ENCODE measurements at regions not wholly inside any gene's neighbourhood (a gene's known extent, or its start where the extent isn't known, plus 50 kb on each side); places are given as distances from the start of the nearest gene placed in this dataset.

- DNase-seq (ENCODE audit: low read depth) = peak; percentile 50
Observed at GRCh38 chr10:29857843-29858701, 201.3 kb downstream of the JCAD start.

GRCh38 chr10:29856295-29856694, 203.1 kb downstream of the JCAD start:
- no peak for DNase-seq (ENCODE audit: low read depth)

- no peak for DNase-seq (ENCODE audit: low read depth)
Observed at GRCh38 chr10:29853913-29854312, 205.5 kb downstream of the JCAD start.

GRCh38 chr10:29851241-29851640, 208.1 kb downstream of the JCAD start:
- no peak for DNase-seq (ENCODE audit: low read depth)

- no peak for DNase-seq (ENCODE audit: low read depth)
Observed at GRCh38 chr10:29850371-29850770, 209.0 kb downstream of the JCAD start.

GRCh38 chr10:29849886-29850285, 209.5 kb downstream of the JCAD start:
- DNase-seq (ENCODE audit: low read depth) = no peak

GRCh38 chr10:29849126-29849833, 210.1 kb downstream of the JCAD start:
- DNase-seq (ENCODE audit: low read depth) = peak; percentile 50

- DNase-seq (ENCODE audit: low read depth) = no peak
Observed at GRCh38 chr10:29846881-29847280, 212.1 kb upstream of the SVIL start.

GRCh38 chr10:29845166-29845565, 210.4 kb upstream of the SVIL start:
- no peak for DNase-seq (ENCODE audit: low read depth)

- no peak for DNase-seq (ENCODE audit: low read depth)
Observed at GRCh38 chr10:29843143-29843542, 208.4 kb upstream of the SVIL start.

GRCh38 chr10:29841724-29842649, 207.2 kb upstream of the SVIL start:
- DNase-seq (ENCODE audit: low read depth) = no peak

- no peak for DNase-seq (ENCODE audit: low read depth)
Observed at GRCh38 chr10:29840516-29841276, 205.9 kb upstream of the SVIL start.

- no peak for DNase-seq (ENCODE audit: low read depth)
Observed at GRCh38 chr10:29839826-29840515, 205.2 kb upstream of the SVIL start.

- no peak for DNase-seq (ENCODE audit: low read depth)
Observed at GRCh38 chr10:29838539-29838938, 203.8 kb upstream of the SVIL start.

GRCh38 chr10:29837586-29837985, 202.8 kb upstream of the SVIL start:
- DNase-seq (ENCODE audit: low read depth) = no peak

GRCh38 chr10:29836396-29836795, 201.6 kb upstream of the SVIL start:
- DNase-seq (ENCODE audit: low read depth) = no peak

GRCh38 chr10:29835055-29835454, 200.3 kb upstream of the SVIL start:
- DNase-seq (ENCODE audit: low read depth) = peak; percentile 35

GRCh38 chr10:29830531-29831512, 196.1 kb upstream of the SVIL start:
- no peak for DNase-seq (ENCODE audit: low read depth)

- DNase-seq (ENCODE audit: low read depth) = no peak
Observed at GRCh38 chr10:29829776-29830175, 195.0 kb upstream of the SVIL start.

GRCh38 chr10:29828956-29829355, 194.2 kb upstream of the SVIL start:
- no peak for DNase-seq (ENCODE audit: low read depth)
